Gastroesophageal sphincter (tissue), 4 donors: ENCODE measurements at regions not wholly inside any gene's neighbourhood (a gene's known extent, or its start where the extent isn't known, plus 50 kb on each side); places are given as distances from the start of the nearest gene placed in this dataset.

Source experiments
- ATAC-seq: fragments of 150-250 bp; one replicate; pipeline ENCODE4 v1.9.1; 2016; ENCODE audit warnings: mild to moderate bottlenecking, moderate library complexity
- H3K27ac ChIP-seq, 4 donors: fragments of 200-600 bp; sonication (generic) in 3 of 4; 1 replicate in 3 of 4; 2 replicates in 1 of 4; pipeline ENCODE4 v1.5.1; 2016 to 2019
- H3K27me3 ChIP-seq: fragments of 200-600 bp; sonication (generic); one replicate; pipeline ENCODE4 v1.5.1; 2019
- H3K36me3 ChIP-seq, 2 donors: fragments of 200-600 bp; sonication (generic); one replicate each; pipeline ENCODE4 v1.5.1; 2019; ENCODE audit warnings: control low read depth in 1 of 2
- H3K4me1 ChIP-seq, 3 donors: fragments of 200-600 bp; sonication (generic); 1 replicate in 2 of 3; 2 replicates in 1 of 3; pipeline ENCODE4 v1.5.1; 2016 to 2019; ENCODE audit warnings: control low read depth in 2 of 3
- H3K4me3 ChIP-seq, 2 donors: fragments of 200-600 bp; sonication (generic); one replicate each; pipeline ENCODE4 v1.5.1; 2019; ENCODE audit warnings: mild to moderate bottlenecking in 1 of 2, moderate library complexity in 1 of 2
- H3K9me3 ChIP-seq, 3 donors: fragments of 200-600 bp; sonication (generic); one replicate each; pipeline ENCODE4 v1.5.1; 2017 to 2019; ENCODE audit warnings: control low read depth in 2 of 3
- EP300 ChIP-seq: sonication (generic); formaldehyde crosslinking; IDR thresholded peaks from one replicate; pipeline ENCODE4 v1.6.1; 2017; ENCODE audit warnings: antibody characterized with exemption, mild to moderate bottlenecking
- POLR2A ChIP-seq, 2 donors: fragments of 450-650 bp; IDR thresholded peaks; one replicate each; pipeline ENCODE4 v1.6.1; 2017; ENCODE audit warnings: antibody characterized with exemption in 2 of 2, mild to moderate bottlenecking in 2 of 2, moderate library complexity in 1 of 2
- POLR2AphosphoS5 ChIP-seq: sonication (generic); formaldehyde crosslinking; IDR thresholded peaks from one replicate; pipeline ENCODE4 v1.6.1; 2017; ENCODE audit warnings: antibody characterized with exemption
- WGBS, 2 donors: methylation state at CpG; one replicate each; pipeline ENCODE4 v1.1.5; 2018; ENCODE audit warnings: low coverage in 1 of 2; 5-methylcytosine and 5-hydroxymethylcytosine counted together
- TF ChIP-seq, protein P1 (sequence below), 4 experiments: fragments of 200-600 bp in 2 of 4; fragments of 450-650 bp in 2 of 4; sonication (generic) in 1 of 4; IDR thresholded peaks; one replicate each; pipeline ENCODE4 v1.5.1; 2017 to 2019; ENCODE audit warnings: antibody characterized with exemption in 4 of 4, mild to moderate bottlenecking in 2 of 4, moderate library complexity in 2 of 4

DNA sequence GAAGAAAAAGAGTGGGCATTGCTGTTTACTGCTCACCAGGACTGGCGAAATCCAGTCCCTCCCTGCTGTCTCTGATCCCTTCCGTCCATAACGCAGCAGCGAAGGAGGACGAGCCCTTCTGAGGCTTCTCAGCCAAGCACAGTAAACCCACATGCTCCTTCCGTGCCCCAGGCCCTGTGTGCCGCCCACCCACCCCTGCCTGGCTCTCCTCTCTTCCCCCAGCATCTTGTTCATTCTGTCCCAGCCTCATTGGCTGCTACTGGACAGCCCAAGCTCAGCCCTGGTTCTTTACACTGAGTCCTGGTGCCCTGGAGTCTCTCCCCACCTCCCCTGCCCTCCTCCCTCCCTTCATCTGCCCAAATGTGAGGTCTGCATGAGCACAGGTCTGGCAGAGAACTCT, 559.7 kb downstream of the BRD1 start:
- Histone ChIP-seq H3K9me3 (no peaks in the 10 kb centered on the region), H3K4me1 (no peaks in the 10 kb centered on the region), H3K36me3 (no peaks in the 10 kb centered on the region), H3K4me3 (no peak overlapping the region), H3K27ac (no peak overlapping the region), H3K27me3 (peaks cover 72% of the 10 kb centered on the region)
- 37 to 46% methylated on average over 6 to 7 of the region's 7 CpGs for WGBS, 2 donors
- TF ChIP-seq EP300 (no peak), POLR2AphosphoS5 (no peak), POLR2A (IDR thresholded peaks at IDR 0.05) (no peak)
- TF ChIP-seq, protein P1, sequence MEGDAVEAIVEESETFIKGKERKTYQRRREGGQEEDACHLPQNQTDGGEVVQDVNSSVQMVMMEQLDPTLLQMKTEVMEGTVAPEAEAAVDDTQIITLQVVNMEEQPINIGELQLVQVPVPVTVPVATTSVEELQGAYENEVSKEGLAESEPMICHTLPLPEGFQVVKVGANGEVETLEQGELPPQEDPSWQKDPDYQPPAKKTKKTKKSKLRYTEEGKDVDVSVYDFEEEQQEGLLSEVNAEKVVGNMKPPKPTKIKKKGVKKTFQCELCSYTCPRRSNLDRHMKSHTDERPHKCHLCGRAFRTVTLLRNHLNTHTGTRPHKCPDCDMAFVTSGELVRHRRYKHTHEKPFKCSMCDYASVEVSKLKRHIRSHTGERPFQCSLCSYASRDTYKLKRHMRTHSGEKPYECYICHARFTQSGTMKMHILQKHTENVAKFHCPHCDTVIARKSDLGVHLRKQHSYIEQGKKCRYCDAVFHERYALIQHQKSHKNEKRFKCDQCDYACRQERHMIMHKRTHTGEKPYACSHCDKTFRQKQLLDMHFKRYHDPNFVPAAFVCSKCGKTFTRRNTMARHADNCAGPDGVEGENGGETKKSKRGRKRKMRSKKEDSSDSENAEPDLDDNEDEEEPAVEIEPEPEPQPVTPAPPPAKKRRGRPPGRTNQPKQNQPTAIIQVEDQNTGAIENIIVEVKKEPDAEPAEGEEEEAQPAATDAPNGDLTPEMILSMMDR (IDR thresholded peaks at IDR 0.05) = no peak
- ATAC-seq = no peak

DNA sequence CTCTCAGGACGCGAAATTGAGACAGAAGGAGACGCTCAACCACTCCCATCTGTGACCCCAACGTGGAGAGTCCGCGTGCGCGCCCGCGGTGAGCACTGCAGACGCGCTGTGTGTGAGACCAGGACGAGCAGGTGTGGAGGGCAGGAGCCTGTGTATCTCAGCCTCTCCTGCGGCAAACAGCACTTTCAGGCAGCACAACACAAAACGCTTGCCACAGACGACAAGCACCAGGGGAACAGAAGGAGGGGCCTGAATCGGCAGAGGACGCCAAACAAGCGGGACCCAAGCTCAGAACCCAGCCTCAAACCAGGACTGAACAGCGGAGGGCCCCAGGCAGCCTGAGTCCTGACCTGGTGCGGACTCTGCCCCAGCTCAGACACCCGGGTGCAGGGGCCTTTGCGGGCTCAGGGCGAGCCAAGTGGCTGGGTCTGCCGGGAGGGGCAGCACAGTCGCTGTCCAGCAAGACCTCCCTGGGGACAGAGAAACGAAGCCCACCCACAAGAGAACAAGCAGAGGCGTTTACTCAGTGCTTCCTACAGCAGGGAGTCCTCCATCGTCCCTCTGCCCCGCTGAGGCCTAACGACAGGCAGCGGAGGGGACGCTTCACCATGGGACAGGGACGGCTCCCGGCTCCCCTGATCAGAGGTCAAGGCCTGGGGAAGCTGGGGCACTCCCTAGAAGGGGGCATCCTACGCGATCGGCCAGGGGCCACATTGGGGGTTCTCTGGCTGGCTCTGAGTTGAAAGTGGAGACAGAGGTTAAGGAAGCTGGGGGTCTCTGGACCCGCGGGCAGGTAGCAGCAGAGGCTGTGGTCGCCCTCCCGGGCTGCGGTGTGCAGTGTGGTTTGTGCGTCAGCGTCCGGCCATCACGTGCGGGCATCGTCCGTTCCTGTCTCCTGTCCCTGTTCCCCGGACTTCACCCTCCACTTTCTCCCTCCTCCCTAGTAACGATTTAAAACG, 560.8 kb downstream of the BRD1 start:
- Histone ChIP-seq H3K4me3 (no peak overlapping the region), H3K9me3 (no peaks in the 10 kb centered on the region), H3K4me1 (no peaks in the 10 kb centered on the region), H3K36me3 (no peaks in the 10 kb centered on the region), H3K27ac (no peak overlapping the region), H3K27me3 (peaks cover 65% of the 10 kb centered on the region)
- TF ChIP-seq POLR2AphosphoS5 (no peak), POLR2A (IDR thresholded peaks at IDR 0.05) (no peak), EP300 (no peak)
- TF ChIP-seq, protein P1 (IDR thresholded peaks at IDR 0.05) = no peak
- 23 to 72% methylated on average over 5 to 25 of the region's 53 CpGs for WGBS, 2 donors
- no peak for ATAC-seq

DNA sequence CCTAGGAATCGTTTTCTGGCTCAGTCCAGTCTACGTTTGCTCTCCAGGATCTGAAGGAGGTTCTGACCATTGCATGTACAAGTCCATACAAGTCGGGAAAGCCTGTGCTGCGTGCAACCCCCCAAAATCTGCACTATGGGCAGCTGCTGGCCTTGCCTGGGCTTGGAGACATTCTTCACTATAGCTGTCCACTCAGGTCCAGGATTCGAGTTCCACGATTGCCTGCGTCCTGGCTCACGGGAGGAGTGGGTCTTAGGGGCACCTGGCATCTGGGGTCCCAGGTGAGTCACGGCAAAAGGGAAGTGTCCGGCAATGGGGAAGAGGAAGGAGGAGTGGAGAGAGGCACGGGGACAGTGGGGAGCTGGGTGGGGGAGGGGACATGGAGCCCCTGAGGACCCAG, 563.0 kb downstream of the BRD1 start:
- no peaks in the 10 kb centered on the region for H3K4me1 ChIP-seq
- no peak overlapping the region for H3K27ac ChIP-seq
- no peaks in the 10 kb centered on the region for H3K36me3 ChIP-seq
- TF ChIP-seq EP300 = no peak
- TF ChIP-seq POLR2AphosphoS5 = no peak
- no peak for TF ChIP-seq POLR2A (IDR thresholded peaks at IDR 0.05)
- TF ChIP-seq, protein P1 (IDR thresholded peaks at IDR 0.05) = no peak
- H3K27me3 ChIP-seq = peaks cover 57% of the 10 kb centered on the region
- no peaks in the 10 kb centered on the region for H3K9me3 ChIP-seq
- H3K4me3 ChIP-seq = no peak overlapping the region
- ATAC-seq = no peak
- WGBS, 2 donors = 64 to 76% methylated on average over 3 to 4 of the region's 11 CpGs

DNA sequence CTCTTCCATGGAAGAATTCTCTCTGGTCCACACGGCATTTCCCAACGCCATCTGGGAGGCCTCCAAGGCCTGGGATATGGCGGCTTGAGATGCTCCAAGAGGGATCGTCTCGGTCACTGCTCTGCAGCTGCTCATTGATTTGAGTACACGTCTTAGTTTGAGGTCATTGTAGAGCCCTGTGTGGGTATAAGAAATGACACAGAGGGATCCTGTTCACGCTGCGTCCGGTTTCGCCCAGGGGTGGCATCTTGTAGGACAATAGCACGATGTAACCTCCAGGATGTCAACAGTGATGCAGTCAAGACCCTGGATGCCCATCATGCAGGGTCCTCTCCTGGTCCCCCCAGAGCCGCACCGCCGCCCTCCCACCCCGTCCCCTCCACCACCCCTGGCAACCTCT, 564.6 kb downstream of the BRD1 start:
- Histone ChIP-seq H3K27ac (no peak overlapping the region), H3K36me3 (no peaks in the 10 kb centered on the region), H3K4me3 (no peak overlapping the region), H3K27me3 (peaks cover 43% of the 10 kb centered on the region), H3K9me3 (no peaks in the 10 kb centered on the region), H3K4me1 (no peaks in the 10 kb centered on the region)
- no peak for ATAC-seq
- WGBS, 2 donors = 82 to 95% methylated on average over 3 to 8 of the region's 15 CpGs
- no peak for TF ChIP-seq EP300
- TF ChIP-seq, protein P1 (IDR thresholded peaks at IDR 0.05) = no peak
- no peak for TF ChIP-seq POLR2AphosphoS5
- no peak for TF ChIP-seq POLR2A (IDR thresholded peaks at IDR 0.05)

DNA sequence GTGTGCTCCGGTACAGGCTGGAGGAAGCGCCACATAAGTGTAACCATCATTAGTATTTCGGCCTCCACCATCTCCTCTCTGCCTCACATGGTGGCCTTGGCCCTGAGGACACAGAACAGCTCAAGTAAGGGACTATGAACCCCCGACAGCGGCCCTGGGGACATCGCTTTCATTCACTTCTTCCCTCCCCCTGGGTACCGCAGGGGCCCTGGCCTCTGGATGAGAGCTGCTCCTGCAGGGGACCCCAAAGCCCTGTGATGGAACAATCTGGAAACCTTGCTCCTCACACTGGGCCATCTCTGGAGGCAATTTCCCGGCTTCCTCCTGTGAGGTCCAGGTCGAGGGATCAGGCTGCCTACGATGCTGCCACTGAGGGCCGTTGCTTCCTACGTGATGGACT, 565.5 kb downstream of the BRD1 start:
- H3K27ac ChIP-seq = no peak overlapping the region
- no peak overlapping the region for H3K4me3 ChIP-seq
- H3K27me3 ChIP-seq = peaks cover 45% of the 10 kb centered on the region
- TF ChIP-seq EP300 (no peak), POLR2AphosphoS5 (no peak), POLR2A (IDR thresholded peaks at IDR 0.05) (no peak)
- TF ChIP-seq, protein P1 (IDR thresholded peaks at IDR 0.05) = no peak
- WGBS, 2 donors = 100% methylated on average over 2 of the region's 12 CpGs; no CpG with 5 or more reads in 1 of the 2 donors
- H3K4me1 ChIP-seq = no peaks in the 10 kb centered on the region
- no peak for ATAC-seq
- H3K9me3 ChIP-seq = no peaks in the 10 kb centered on the region
- no peaks in the 10 kb centered on the region for H3K36me3 ChIP-seq
